GM19463 (cell line): ENCODE measurements at regions not wholly inside any gene's neighbourhood (a gene's known extent, or its start where the extent isn't known, plus 50 kb on each side); places are given as distances from the start of the nearest gene placed in this dataset.
"Not testable (repeated sequence)": the region's sequence is repeated elsewhere in the genome, so short reads cannot be mapped to it uniquely, and the experiment has no call there.

Experiments used
- ATAC-seq: cut with Tn5 transposase; IDR thresholded peaks from one replicate; pipeline ENCODE4 v1.9.1; 2021; ENCODE audit warnings: mild to moderate bottlenecking, moderate library complexity; ENCODE audit not compliant: unreplicated experiment

DNA sequence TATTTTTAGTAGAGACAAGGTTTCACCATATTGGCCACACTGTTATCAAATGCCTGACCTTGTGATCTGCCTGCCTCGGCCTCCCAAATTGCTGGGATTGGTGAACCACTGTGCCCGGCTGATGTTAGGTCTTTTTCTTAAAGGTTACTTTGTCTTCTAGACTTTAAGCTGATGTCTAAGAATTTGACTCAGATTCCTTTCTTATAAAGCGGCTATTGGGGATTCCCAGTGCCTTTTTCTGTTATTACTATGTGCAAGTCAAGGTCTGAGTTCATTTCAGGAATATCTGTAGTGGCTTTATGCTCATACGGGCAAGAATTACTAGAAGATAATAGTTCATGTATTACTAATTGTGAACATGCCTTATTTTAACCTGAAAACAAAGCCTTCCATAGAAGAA lies 102.8 kb downstream of the LAT start:
- peak; percentile 66 for ATAC-seq

DNA sequence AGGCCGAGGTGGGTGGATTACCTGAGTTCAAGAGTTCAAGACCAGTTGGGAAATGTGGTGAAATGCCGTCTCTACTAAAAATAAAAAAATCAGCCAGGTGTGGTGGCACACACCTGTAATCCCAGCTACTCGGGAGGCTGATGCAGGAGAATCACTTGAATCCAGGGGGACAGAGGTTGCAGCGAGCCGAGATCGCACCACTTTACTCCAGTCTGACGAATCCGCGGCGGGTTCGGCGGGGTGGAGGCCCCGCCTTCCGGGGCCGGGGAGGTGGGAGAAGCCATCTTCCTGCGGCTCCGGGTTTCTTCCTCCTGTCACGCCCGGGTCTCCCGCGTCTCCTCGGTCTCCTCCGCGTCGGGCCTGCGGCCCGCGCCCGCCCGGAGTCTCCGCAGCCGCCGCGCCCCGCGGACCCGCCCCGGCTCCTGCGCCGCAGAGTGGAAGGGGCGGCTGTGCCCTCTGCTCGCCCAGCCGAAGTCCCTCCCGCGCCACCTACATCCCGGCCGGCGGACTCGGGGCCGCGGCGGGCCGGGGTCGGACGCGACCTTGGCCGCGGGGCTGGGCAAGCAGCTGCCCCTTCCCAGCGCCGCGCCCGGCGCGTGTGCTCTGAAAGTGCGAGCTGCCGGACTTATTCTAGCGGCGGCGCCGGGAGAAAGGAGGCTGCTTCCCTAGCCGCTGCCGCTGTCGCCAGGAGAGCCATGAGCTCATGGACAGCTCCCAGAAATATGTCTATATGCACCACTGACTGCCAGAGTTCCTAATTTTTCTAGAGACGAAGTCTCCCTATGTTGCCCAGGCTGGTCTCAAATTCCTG lies 97.2 kb downstream of the LAT start:
- ATAC-seq, result not testable (repeated sequence)

DNA sequence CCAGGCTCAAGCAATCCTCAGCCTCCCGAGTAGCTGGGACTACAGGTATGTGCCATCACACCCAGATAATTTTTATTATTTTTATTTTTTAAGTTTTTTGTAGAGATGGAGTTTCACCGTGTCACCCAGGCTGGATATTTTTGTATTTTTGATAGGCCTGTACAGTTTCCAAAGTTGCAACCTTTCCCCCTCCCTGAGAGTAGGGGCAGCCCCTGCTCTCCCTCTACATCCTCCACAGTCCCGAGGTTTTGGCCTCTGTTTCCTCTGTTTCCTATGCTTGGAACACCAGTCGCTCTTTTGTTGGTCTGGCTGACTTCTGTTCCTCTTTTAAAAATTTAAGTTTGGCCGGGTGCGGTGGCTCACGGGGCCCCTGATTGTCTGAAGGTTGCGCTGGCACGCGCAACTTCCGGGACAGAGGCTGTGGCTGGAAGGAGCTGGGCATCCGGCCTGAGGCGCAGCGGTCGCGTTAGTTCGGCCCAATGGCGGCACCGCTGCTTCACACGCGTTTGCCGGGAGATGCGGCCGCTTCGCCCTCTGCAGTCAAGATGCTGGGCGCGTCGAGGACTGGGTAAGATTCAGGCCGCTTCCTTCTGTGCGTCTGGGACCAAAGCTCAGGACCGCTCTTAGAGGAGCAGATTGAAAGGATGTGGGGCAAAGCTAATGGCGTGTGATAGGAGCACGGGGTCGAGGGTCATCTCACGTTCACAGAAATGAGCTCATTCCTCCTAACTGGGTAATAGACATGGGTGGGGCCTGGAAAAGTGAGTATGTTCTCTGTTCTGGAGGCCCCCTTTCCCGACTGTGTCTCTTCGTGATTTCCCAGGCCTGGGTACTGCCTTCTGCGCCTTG lies 89.9 kb downstream of the LAT start:
- ATAC-seq, result peak; percentile 88

DNA sequence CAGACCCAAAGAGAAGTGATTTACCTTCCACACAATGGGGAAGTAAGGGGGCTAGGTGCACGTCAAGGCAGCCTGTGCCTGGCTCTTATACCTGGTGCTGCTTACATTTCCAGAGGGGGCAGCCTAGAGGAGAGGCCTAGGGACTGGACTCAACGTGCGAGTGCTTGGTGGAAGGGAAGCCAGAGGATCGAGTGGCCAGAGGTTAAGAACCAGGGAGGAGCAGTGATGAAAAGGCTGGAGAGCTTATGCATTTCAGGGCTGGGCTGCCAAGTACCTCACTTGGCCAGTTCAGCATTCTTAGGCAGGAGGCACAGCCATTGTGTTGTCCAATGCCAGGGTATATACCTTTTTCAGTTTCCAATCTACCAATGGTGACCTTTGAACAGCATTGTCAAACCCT lies 77.4 kb downstream of the LAT start:
- not testable (repeated sequence) for ATAC-seq

DNA sequence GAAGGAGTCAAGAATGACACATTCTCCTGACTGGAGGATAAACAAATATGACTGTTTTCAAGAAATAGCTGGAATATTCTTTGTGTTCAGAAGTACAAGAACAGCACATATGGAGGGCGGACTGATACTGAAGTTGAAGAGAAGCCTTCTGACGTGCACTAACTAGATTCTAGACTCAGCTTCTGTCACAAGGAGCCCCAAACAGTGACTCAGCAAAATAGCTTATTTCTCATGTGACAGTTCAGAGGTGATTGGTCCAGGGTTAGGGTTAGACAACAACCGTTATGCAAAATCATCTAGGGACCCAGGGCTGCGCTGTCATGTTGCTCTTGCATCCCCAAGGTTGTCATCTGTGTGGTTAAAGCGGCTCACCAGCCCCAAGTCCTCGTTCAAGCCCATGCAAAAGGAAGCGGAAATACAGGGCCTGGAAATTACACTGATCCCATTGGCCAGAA lies 76.6 kb downstream of the LAT start:
- ATAC-seq, result not testable (repeated sequence)

DNA sequence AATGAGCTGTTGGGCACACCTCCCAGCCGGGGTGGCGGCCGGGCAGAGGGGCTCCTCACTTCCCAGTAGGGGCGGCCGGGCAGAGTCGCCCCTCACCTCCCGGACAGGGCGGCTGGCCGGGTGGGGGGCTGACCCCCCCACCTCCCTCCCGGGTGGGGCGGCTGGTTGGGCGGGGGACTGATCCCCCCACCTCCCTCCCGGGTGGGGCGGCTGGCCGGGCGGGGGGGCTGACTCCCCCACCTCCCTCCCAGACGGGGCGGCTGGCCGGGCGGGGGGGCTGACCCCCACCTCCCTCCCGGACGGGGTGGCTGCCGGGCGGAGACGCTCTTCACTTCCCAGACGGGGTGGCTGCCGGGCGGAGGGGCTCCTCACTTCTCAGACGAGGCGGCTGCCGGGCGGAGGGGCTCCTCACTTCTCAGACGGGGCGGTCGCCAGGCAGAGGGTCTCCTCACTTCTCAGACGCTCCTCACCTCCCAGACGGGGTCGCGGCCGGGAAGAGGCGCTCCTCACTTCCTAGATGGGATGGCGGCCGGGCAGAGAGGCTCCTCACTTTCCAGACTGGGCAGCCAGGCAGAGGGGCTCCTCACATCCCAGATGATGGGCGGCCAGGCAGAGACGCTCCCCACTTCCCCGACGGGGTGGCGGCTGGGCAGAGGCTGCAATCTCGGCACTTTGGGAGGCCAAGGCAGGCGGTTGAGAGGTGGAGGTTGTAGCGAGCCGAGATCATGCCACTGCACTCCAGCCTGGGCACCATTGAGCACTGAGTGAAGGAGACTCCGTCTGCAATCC lies 75.4 kb downstream of the LAT start:
- not testable (repeated sequence) for ATAC-seq

DNA sequence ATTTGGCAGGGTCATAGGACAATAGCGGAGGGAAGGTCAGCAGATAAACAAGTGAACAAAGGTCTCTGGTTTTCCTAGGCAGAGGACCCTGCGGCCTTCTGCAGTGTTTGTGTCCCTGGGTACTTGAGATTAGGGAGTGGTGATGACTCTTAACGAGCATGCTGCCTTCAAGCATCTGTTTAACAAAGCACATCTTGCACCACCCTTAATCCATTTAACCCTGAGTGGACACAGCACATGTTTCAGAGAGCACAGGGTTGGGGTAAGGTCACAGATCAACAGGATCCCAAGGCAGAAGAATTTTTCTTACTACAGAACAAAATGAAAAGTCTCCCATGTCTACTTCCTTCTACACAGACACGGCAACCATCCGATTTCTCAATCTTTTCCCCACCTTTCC lies 74.7 kb downstream of the LAT start:
- ATAC-seq, result not testable (repeated sequence)
